ENCODE measurements at regions not wholly inside any gene's neighbourhood (a gene's known extent, or its start where the extent isn't known, plus 50 kb on each side); places are given as distances from the start of the nearest gene placed in this dataset.

DNA sequence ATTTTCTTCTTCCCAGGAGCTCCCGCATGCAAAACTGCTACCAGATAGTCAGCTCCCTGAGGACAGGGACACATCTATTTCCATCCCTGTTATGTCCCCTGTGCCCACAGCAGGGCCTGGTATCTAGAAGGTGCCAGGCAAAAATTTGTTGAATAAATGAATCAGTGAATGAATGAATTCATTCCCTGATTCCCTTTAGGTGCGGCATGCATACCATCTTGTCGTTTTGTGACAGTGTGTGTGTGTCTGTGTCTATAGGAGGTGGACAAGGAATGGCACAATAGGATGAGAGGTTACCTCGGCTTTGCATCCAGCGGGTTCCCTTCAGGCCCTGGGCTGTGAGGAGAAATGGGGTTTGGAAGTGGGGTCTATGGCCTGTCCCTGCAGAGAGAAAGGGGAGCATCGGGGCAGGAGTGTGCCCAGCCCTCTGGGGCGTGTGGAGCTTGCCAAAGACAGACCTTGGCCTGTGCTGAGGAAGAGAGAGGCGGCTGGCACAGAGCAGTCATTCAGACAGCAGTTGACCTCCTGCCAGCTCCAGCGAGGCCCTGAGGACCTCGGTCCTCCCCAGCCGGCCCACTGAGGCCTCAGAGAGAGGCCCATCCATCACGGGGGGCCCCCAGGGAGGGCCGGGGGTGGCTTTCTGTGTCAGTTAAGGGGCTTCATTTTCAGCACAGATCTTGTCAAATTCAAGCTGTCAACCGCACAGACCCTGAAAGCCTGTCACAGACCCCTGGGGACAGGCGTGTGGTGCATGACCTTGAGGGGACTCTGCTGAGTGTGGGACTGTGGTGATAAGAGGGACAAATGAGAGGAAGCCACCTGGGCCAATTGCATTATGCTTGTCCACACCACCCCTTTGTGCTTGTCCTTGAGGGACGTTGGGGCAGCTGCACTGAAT, 125.9 kb upstream of the CXCR4 start:
- Histone ChIP-seq H3K23me2 (ENCODE audit: insufficient read length, low read depth, low read length, poor library complexity, severe bottlenecking) (no peaks in the 10 kb centered on the region), H2BK5ac (ENCODE audit: insufficient read length, low read length) (no peak overlapping the region), H3K18ac (ENCODE audit: insufficient read length, low read depth, low read length) (no peak overlapping the region), H3T11ph (ENCODE audit: low read length) (no peak overlapping the region), H2BK20ac (ENCODE audit: low read depth, low read length, poor library complexity, severe bottlenecking) (no peak overlapping the region), H3K9me3 (ENCODE audit: control insufficient read depth, low read depth, low read length) (no peaks in the 10 kb centered on the region), H3K4me2 (ENCODE audit: insufficient read depth, insufficient read length, low read length) (no peak overlapping the region), H3K27me3 (ENCODE audit: insufficient read depth, low read length) (no peaks in the 10 kb centered on the region), H2AK5ac (ENCODE audit: insufficient read length, low read length) (no peak overlapping the region), H3K23ac (ENCODE audit: insufficient read length, low read depth, low read length) (no peak overlapping the region), H4K5ac (ENCODE audit: insufficient read length, low read depth, low read length) (no peak overlapping the region), H3K9ac (ENCODE audit: extremely low read depth, insufficient read length, low read length) (no peak overlapping the region), H3K79me1 (ENCODE audit: insufficient read depth, low read depth, low read length, poor library complexity, severe bottlenecking) (no peaks in the 10 kb centered on the region), H2BK12ac (ENCODE audit: insufficient read length, low read depth, low read length) (no peak overlapping the region), H3K79me2 (ENCODE audit: insufficient read depth, low read length) (no peaks in the 10 kb centered on the region), H3K4me1 (ENCODE audit: insufficient read depth, low read length) (no peaks in the 10 kb centered on the region), H3K56ac (ENCODE audit: insufficient read length, low read depth, low read length) (no peak overlapping the region), H2BK120ac (ENCODE audit: low read depth, low read length, poor library complexity, severe bottlenecking) (no peak overlapping the region), H4K8ac (replicated peaks; ENCODE audit: insufficient read length, low read depth, low read length) (no peak overlapping the region), H3K4ac (ENCODE audit: low read depth, low read length) (no peak overlapping the region), H3K27ac (ENCODE audit: insufficient read length, low read depth, low read length) (no peak overlapping the region), H4K91ac (ENCODE audit: insufficient read length, low read depth, low read length) (no peak overlapping the region), H2AFZ (ENCODE audit: low read length) (no peak overlapping the region), H2BK15ac (ENCODE audit: low read depth, low read length) (no peak overlapping the region), H4K20me1 (ENCODE audit: control insufficient read depth, insufficient read depth, insufficient read length) (no peaks in the 10 kb centered on the region), H3K14ac (ENCODE audit: insufficient read depth, low read length) (no peak overlapping the region)
- no CpG with 5 or more reads among the region's 16 CpGs for WGBS (ENCODE audit: extremely low coverage, insufficient read length, low lambda C conversion rate)
- Mint-ChIP-seq H3K27ac (no peak overlapping the region; a peak in 1 of 7 replicates), H3K27me3 (ENCODE audit: low read depth) (no peaks in the 10 kb centered on the region; the same call in 1 of the 2 replicates), H3K9me3 (no peaks in the 10 kb centered on the region), H3K4me1 (peaks cover 7 to 10% of the 10 kb centered on the region in 2 experiments), H3K36me3 (ENCODE audit: insufficient read depth in 1 of 3, low read depth in 3 of 3) (no peaks in the 10 kb centered on the region), H3K4me3 (no peak overlapping the region)
- TF ChIP-seq, protein P1, sequence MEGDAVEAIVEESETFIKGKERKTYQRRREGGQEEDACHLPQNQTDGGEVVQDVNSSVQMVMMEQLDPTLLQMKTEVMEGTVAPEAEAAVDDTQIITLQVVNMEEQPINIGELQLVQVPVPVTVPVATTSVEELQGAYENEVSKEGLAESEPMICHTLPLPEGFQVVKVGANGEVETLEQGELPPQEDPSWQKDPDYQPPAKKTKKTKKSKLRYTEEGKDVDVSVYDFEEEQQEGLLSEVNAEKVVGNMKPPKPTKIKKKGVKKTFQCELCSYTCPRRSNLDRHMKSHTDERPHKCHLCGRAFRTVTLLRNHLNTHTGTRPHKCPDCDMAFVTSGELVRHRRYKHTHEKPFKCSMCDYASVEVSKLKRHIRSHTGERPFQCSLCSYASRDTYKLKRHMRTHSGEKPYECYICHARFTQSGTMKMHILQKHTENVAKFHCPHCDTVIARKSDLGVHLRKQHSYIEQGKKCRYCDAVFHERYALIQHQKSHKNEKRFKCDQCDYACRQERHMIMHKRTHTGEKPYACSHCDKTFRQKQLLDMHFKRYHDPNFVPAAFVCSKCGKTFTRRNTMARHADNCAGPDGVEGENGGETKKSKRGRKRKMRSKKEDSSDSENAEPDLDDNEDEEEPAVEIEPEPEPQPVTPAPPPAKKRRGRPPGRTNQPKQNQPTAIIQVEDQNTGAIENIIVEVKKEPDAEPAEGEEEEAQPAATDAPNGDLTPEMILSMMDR (conservative IDR thresholded peaks at IDR 0.05), result no peak
- DNase-seq, result no peak
